ENCODE measurements at regions not wholly inside any gene's neighbourhood (a gene's known extent, or its start where the extent isn't known, plus 50 kb on each side); places are given as distances from the start of the nearest gene placed in this dataset.

DNA sequence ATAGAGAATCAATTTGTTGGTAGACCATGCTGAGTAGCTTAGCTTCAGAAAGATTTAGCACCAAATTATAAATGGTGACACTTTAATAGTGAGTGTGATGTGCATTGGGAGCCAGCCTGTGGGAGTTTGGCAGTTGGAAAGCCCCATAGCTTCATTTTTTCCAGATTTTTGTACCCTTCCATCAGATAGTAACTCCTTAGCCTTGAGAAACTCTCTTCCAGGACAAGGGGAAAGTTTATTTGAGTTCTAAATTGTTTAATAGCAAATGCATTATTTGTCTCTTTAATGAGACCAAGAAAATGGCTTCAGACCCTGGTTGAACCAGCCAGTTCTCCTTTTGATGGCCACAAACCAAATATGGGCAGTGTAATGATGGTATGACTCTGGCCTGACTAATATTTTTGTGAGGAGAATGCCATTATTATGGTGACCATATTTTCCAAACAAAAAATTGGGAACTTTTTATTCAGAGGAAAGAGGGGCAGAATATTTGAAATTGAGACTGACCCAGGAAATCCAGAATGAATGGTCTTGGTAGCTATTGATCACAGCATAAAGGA, 49.8 kb downstream of the PLCE1 start:
- no peak for DNase-seq (ENCODE audit: low read depth, low spot score)

DNA sequence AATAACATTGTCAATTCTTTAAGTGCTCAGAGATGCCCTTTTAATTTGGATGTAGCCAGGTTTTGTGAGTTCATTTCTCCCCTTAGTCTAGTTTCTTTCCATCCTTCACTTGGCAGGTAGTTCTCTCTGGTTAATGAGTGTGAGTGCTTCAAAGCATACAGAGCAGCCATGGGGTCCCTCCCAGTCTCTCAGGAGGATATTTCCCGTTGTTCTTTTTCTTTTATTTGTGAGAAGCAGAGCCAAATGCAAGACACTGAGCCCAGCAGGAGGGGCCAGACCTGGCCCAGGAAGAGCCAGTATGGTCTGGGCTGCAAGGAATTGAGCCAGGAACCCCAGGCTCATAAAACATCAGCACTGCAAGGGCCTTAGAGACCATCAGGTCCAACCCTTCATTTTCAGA, 52.4 kb downstream of the PLCE1 start:
- DNase-seq (ENCODE audit: low read depth, low spot score) = peak; percentile 13

DNA sequence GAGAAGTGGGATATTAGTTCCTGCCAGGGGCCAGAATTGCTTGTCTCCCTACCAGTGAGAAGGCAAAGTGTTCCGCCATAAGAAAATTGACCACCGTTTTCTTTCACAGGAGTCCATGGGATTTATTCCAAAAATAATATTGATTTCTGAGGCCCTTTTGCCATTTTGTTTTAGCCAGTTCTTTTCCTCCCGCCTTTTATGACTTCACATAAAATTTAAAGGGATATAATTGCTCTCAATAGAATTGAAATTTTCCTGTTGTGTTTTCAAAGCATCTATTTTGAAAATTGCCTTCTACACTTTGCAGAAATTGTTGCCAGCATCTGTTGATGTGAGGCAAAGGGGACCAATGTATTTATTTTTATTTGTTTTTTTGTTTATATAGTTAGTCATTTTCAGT, 53.6 kb downstream of the PLCE1 start:
- DNase-seq (ENCODE audit: low read depth, low spot score) = no peak

DNA sequence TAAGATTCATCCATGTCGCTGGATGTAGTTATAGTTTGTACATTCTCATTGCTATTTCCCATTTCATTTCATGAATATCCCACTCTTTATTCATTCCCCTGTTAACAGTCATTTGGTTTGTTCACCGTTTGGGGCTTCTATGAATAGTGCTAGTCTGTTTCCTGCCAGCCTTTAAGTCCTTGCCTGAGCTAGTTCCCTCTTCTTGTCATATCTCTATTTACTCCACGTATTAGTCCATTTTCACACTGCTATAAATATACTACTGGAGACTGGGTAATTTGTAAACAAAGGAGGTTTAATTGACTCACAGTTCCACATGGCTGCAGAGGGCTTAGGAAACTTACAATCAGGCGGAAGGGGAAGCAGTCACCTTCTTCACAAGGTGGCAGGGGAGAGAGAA, 56.2 kb downstream of the PLCE1 start:
- DNase-seq (ENCODE audit: low read depth, low spot score) = no peak

DNA sequence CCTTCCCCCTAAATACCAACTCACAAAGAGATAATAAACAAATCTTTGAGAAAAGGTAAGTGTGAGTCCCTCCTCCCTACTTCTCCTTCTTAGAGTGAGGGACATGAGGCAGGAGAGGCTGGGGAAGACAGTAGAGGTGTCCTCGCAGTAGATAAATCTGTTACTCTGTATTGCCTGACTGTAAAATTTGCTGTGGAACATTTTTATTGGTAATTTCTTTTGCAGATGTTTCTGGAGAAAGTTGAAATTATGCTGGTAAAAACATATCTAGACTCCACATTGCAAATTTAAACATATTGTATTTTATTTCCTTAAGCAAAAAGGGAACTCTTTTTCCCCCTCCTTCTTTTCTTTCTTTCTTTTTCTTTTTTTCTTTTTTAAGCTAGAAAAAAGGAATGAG, 58.5 kb downstream of the PLCE1 start:
- DNase-seq (ENCODE audit: low read depth, low spot score) = no peak

DNA sequence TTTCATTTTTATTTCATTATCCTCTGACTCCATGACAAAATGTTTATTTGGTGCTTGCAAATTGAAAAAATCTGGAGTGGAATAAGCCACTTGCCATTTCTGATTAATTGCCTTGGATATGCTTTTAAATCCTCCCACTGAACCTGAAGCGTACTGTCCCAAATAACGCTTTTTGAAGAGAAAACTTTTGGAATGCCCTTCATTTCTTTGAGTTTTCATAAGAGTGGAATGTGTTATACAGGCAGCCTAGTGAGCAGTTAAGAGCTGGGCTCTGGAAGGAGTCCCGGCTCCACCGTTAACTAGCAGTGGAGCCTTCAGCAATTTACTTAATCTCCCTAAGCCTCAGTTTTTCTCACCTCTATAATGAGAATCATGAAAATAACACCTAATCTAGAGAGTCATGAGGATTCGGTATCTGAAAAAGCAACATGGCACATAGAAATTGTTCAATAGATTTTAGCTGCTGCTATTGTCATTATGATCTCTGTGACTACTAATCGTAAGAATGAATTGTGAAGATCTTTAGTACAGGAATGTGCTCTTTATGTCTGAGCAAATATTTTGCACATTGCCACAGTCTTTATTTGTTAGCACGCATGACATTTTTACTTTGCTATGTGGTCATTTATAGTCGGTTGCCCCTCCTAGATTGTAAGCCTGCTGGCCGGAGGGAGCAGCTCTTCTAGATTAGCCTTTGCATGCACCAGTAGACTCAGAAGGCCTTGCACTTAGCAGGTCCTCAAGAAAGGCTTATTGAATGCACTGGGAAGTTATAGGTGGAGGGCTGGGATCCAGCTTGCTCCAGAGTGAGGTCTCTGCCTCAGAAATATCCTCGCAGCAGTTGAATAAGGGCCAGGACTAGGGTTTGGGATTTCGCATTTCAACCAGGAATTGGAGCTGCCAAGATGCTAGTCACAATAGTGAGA, 59.4 kb downstream of the PLCE1 start:
- DNase-seq (ENCODE audit: low read depth, low spot score) = no peak

DNA sequence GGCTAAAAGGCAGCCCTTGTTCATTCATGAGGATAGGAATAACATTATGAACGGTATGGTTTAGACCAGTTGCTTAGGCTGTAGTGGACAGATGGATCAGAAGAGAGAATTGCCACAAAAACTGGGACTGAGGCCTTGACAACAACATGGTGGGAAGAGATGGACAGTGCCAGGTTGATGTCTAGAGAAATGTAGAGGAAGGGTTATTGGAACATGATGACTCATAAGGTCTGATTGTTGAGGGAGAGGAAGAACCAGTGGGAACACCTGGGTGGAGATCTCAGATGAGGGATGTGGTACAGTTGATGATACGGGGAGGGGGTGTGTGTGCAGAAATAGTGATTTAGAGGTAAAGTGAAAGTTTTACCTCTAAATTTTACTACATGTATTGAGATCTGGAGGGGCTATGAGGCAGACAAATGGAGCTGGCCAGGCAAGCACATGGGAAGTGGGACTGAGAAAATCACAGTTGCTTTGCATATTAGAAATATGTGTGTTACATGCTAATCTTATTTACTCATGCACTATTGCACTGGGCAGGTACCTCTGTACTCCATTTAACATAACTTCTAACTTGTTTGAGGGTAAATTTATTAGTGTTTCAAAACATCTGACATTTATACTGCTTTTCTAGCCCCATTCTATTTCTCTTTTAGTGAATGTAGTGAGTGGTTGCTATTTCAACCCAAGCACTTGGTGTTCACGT, 65.6 kb downstream of the PLCE1 start:
- no peak for DNase-seq (ENCODE audit: low read depth, low spot score)

DNA sequence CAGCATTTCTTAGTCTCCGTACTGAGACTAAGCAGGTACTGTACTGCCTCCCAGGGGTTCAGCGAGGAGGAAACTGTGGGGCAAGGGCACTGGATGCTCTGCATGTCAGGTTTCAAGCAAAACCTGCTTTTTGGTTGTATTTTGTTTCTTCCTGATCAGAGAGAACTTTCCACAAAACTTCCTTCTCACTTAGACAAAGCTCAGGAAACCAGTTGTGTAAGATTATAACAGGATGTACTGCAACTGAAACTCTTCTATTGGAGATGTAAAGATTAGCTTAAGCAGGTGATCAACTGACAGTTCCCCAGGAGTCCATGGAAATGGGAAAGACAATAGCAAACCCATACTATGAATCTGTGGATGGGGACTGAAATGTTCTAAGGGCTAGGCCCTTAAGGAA, 67.3 kb downstream of the PLCE1 start:
- no peak for DNase-seq (ENCODE audit: low read depth, low spot score)

DNA sequence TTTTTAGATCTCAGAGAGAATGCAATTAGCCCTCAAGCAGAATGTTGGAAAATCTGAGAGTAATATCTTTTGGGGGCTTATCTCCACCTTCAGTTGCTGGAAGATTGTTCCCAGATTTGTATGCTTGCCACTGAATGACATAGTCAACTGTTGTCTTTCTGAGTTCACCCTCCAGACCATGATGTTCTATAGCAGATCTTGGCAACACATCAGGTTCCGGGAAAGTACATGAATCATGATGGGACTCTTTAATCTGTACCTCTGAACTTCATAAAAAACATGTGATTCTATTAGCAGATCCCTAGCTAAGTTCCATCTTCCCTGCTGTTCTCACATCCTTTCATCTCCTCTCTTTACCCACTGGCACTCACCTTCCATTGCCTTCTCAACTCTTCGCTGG, 68.9 kb downstream of the PLCE1 start:
- no peak for DNase-seq (ENCODE audit: low read depth, low spot score)

DNA sequence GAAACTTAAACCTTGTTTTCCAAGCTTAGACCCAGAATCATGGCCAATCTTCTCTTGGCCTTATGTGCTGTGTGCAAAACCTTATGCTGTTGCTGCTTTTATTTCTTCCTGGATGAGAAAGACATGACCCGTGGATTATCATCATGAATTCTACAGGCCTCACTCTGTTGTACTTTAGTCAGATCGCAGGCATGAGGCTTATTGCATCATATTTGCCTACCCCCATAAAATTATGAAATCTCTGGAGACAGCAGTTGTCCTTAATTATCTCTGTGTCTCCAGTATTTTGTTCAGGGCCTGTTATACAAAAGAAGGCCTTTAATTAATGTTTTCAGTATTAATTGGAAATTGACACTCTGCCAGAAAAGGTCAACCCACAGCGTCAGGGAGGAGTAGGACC, 71.6 kb downstream of the PLCE1 start:
- no peak for DNase-seq (ENCODE audit: low read depth, low spot score)

DNA sequence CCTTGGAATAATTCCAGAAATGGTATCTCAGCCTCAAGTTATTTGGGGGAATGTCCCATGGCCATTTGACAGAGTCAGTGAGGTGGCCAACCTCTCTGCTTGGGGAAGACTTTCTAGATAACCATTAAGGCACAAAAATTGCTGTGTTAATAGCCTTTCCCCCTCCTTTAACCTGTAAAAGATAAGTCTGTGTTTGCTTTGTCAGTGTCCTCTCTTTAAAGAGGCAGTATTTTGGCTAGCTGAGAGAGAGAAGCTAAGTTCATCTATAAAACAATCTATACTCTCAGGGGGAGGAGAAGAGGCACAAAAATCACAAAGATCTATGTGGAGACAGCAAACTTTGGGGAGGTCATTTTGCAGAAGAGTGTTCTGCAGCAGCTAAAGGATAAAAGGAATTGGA, 72.1 kb downstream of the PLCE1 start:
- DNase-seq (ENCODE audit: low read depth, low spot score) = no peak

DNA sequence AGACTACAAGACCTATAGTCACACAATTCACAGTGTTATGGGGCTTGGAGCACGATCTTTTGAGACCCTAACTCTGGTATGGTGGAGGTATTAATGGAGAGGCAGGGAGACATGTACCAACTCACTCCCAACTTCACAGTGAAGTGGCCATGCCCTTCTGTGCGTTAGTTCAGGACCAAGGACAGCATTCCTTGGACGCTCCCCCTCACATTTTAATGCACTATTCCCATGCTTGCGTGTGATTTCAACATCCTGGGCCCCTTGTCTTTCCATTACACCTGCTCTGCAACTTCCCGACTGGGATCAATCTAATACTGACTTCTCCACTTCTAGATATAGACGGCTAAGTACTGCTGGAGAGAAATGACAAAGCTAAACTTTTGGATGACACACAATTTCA, 72.7 kb downstream of the PLCE1 start:
- DNase-seq (ENCODE audit: low read depth, low spot score) = peak; percentile 50

DNA sequence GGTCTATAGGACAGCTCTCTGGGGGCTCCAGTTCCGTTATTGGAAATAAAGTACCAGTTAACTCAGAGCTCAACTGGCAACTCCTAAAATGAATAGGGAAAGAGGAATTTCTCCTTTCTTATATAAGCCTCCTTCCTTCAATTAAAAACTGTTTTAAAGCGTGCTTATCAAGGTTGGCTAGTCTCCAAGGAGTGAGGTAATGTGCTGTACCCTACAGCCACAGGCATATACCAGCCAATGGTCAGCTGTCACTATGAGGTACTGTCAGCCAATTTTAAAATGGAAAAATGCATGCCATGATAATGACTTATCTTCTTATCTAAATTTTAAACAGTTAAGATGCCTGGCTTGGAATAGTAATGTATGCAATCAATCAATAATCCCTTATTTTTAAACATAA, 76.2 kb downstream of the PLCE1 start:
- DNase-seq (ENCODE audit: low read depth, low spot score) = no peak

DNA sequence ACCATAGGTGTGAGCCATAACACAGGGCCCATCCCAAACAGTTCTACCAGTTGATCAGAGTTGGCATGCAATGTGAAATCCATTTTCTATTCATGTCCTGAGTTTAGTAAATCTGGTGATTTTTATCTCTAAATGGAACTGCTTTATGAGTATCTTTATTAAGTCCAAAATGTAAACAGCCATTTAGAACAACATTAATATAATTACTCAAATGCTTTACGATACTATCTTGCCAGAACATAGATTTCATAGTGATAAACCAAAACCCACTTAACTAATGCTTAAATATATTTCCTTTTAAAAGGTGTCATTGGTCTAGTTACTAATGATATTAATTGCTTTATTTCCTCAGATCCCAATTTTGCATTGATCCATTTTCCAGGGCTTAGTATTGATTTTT, 80.7 kb downstream of the PLCE1 start:
- DNase-seq (ENCODE audit: low read depth, low spot score) = no peak

DNA sequence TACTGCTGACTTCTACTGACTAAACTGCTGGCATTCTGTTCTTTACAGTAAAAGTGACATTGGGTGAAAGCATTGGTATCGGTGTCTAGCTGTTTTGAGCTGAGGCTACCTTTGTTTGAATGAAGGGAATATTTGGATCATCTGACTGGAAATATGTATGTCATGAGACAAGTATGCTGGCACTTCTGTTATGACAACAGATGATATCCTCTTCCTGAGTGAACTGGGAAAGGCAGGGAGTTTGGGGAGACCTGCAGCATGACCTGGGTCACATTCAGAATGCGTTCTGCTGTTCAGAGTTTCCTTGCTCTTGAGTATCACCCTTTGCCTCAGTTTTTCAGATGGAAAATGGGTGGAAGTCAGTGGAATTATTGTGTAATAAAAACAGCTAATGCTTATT, 81.8 kb downstream of the PLCE1 start:
- DNase-seq (ENCODE audit: low read depth, low spot score) = no peak

DNA sequence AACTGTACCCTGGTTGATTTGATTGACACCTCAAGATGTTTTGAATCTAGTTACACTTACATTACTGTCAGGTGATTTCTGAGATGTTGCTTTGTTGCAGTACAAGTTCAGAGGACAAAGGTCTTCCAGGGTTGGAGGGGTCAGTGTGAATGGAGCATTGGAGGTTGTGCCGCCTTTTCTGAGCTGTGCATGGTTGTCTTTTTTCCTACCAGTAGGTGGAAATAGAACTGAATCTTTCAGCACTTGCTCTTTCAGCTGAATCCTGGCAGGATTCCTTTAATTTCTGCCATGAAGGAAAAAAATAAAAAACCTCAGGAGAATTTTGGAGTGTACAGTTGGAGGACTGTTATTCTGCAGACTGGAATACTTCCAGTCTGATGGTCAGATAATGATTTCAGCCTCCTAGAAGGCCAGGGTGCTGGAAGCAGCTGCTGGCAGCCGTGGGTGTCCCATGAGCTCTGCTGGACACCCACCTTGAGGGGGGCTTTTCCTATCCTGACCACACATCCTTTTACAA, 82.7 kb downstream of the PLCE1 start:
- no peak for DNase-seq (ENCODE audit: low read depth, low spot score)

DNA sequence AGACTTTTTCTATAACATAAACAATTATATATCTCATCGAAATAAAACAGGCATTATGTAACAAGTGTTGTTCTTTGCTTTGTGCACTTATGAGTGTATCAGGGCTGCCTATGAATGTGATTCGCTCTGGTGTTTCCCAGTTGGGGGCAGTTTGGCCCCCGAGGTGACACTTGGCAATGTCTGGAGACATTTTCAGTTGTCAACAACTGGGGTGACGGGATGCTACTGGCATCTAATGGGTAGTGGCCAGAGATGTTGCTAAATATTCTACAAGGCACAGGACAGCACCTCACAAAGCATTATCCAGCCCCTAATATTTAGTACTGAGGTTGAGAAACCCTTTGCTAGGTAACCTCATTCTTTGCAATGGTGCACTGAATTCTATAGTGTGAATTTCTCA, 83.3 kb downstream of the PLCE1 start:
- DNase-seq (ENCODE audit: low read depth, low spot score) = no peak

DNA sequence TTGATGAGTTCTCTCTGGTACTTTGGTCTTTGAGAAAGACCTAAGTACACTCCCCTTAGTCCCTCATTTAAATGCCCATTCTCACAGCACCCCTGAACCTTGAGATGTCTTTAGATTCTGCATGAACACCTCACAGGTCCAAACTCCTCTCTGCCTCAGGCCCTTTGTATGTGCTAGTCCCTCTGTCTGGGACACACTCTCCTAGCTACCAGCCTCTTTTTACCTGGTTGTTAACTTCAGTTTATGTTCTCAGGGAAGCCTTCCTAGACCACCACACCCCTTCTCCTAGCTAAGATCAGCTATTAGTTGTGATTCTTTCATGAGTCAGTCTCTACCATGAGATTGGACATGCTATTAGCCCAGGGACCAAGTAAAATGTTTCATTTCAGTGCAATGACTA, 86.4 kb downstream of the PLCE1 start:
- DNase-seq (ENCODE audit: low read depth, low spot score) = no peak

DNA sequence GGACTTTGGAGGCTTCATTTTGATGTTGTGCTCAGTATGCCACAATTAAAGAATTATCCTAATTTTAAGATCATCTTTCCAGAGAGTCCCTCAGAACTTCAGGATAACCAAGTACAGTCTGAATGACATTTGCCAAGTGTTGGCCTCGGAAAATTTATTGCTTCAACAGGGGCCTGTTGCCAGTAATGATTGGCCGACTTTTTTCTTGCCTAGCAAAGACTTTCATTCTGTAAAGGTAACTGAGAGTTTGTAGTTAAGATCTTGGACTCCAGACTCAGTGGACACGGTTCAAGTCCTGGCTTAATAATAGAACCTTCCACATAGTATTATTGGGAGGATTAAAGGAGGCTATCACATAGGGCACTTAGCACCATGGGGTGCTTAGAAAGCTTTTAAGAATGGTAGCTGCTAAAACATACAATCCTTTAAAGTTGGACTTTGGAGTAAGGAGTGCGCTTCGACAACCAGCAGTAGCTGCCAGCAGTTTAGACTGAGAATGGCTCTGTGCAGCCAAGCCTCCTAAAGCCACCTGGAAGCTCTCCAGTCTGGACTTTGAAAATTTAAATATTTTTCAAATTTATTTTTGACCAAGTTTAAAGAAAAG, 90.0 kb downstream of the PLCE1 start:
- DNase-seq (ENCODE audit: low read depth, low spot score) = no peak

DNA sequence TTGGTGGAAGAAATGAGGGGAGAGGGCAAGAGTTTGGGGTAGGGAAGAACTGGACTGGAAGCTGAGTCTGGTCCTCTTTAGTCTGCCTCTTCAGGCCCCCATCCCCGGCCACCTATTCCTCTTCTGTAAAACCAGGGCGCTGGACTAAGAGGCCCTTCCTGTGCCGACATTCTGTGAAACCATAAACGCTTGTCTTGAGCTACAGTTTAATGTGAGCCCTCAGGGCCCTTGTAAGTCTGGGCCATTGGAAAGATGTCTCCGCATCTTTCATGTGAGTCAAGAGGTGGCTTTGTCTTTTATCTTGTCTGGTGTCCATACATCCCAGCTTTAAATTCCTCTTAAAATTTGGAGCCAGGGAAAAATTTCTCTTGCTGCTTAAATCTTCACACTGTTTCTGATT, 90.6 kb downstream of the PLCE1 start:
- no peak for DNase-seq (ENCODE audit: low read depth, low spot score)

DNA sequence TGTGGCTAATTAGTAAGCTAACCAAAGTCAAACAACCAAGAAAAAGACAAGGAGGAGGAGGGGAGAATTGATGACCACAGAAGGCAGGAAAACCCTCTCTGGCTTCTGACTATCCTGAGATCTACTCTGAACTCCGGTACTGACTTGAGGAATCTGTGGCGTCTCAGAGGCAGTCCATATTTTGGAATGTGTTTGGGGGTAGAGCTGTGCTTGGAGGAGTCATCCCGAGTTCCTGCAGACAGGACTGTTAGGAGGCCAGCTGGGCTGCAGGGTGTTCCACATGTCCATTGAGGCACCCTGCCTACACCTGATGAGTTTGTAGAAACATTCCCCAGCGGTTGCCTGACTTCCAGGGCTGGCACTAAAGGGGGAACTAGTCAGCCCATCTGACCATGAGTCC, 91.6 kb downstream of the PLCE1 start:
- DNase-seq (ENCODE audit: low read depth, low spot score) = no peak

DNA sequence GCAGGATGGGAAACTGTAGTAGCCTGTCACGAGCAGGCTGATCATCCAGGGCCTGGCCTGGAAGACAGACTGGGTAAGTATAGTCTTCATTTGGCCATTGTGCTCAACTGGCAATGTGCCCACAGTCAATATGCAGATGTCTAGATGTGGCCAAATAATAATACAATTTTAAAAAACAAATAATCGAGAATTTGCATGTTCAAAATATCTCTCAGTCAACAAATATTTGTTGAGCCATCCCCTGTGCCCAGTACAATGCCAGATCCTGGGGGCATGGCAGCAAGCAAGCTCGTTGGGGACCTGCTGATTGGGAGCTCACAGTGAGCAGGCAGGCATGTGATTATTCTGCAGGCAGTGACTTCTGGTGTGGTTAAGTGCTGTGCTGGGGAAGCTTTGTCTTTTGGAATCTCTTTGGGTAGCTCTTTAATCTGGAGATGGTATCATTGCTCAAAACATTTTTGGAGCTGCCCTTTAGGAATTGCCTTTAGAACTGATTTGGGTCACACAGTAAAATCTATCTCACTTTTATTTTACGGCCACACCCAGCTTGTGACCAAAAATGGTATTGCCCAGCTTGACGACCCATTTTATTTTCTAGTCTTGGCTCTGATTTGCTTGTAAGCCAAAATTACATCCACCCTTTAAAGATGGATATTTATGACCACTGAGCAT, 92.2 kb downstream of the PLCE1 start:
- DNase-seq (ENCODE audit: low read depth, low spot score) = no peak
